Ramos (cell line): ENCODE measurements at regions not wholly inside any gene's neighbourhood (a gene's known extent, or its start where the extent isn't known, plus 50 kb on each side); places are given as distances from the start of the nearest gene placed in this dataset.

Experiments used
- in situ Hi-C: fragments of 300-500 bp; cut with MboI; formaldehyde crosslinking; loops from one replicate; pipeline ENCODE4 v1.14.3; 2022; ENCODE audit warnings: low sequenced_read_pairs; ENCODE audit not compliant: unreplicated experiment

DNA sequence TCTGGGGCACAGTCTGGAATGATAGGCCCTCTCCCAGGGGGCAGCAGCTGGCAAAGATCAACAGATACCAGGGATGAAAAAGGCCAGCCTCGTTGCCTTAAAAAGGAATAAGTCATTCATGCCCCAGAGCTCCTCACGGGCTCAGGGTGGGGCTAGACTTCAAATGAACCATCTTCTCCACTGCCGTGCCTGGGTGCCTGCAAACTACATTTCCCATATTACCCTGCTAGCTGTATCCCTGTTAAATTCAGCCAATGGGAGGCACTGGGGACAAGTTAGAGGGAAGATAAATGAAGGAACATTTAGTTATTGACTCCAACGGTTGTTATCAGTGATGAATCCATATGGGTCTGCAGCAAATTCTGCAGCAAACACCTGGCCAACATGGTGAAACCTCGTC, 101.2 kb upstream of the CYYR1 start:
- in situ Hi-C loops: no loop called here

DNA sequence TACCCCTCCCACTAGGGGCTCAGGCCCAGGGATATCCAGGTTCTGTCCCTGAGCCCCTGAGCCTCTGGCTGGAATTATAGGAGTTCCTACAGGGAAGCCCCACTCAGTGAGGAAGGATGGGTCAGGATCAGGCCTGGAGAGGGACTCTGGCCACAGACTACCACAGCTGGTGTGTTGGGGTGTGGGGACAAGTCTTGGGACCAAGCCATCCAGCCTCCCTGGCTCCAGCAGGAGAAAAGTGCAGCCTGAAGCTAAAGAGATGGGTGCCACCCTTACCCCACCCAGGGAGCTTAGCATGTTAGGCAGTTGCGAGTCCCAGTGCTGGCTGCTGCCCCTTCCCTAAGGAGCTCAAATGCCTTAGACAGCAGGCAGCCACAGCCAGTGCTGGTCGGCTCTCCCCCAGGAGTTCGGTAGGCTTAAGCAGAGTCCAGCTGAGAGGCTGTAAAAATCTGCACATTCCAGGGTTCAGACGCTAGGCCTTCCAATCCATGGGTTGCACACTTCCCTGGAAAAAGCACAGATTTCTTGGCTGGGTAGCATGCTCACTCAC, 96.2 kb upstream of the CYYR1 start:
- in situ Hi-C loops: no loop called here

DNA sequence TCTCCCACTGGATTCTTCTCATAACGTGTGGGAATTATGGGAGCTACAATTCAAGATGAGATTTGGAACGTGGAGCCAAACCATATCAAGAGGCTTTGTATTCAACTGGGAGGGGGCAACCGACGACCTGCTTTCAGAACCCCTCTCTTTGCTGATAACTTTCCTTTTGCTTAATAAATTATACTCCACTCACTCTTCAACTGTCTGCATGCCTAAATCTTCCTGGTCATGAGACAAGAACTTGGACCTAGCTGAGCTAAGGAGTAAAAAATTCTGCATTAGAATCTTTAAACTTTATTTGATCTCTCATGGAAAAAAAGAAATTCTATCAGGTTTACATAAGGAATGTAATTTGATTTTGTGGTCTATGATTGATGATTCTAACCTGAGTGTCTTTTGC, 86.7 kb upstream of the CYYR1 start:
- in situ Hi-C loops: no loop called here

DNA sequence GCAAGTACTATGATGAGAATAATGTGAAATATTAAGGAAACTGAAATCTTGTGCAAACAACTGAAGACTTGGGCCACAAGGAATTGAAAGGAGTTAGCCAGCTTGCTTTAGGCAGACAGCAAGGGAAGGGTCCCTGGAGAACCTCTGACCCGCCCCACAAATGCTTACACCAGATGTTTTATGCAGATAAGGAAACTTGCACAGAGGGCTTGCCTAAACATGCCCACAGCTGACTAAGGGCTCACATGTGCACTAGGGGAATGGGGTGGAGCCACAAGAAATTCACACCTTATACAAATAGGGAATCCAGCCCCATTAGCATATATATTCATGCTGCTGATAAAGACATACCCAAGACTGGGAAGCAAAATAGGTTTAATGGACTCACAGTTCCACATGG, 86.1 kb upstream of the CYYR1 start:
- in situ Hi-C loops: no loop called here

DNA sequence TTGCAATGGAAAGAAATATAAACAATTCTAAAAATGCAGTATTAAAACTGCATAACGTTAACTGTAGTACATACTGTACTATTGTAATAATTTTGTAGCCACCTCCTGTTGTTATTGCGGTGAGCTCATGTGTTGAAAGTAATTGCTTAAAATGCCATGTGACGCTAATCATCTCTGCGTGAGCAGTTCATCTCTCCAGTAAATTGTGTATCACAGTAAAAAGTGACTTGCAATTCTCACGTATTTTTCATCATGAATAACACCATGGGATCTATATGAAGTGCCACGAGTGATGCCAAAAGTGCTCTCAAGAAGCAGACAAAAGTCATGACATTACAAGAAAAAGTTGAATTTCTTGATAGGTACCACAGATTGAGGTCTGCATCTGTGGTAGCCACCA, 82.4 kb upstream of the CYYR1 start:
- in situ Hi-C loops: no loop called here

DNA sequence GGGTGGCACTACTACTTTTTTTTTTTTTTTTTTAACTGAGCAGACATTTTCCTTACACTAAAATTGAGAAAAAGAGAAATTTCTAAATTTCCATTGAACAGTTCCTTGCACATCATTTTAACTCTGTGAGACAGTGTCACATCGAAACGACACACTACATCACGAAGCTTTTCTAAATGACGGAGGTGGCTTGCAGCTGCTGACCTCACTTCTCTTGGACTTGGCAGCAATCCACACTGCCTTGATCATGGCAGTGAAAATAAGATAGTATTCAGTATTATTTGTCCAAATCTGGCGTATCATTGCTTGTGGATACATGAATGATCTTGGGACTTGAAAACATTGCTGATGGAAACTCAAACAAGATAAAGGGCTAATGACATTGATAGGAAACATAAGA, 80.3 kb upstream of the CYYR1 start:
- in situ Hi-C loops: no loop called here

DNA sequence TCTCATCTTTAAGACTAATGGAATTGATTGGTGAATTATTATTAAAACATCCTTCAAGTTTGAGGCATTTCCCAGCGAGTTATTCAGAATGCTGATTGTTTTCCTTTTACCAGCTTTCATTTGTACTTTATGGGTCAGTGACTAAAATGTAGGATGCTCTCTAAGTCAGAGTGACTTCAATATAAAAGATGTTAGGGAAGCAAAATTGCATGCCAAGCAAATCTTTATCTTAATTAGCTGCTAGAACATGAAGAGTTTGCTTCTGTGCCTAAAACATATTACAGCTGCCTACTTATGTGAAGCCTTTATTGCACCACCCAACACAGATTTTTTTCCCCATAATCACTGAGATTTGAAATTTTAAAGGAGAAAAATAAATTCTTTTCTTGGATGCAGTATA, 79.8 kb upstream of the CYYR1 start:
- in situ Hi-C loops: no loop called here

DNA sequence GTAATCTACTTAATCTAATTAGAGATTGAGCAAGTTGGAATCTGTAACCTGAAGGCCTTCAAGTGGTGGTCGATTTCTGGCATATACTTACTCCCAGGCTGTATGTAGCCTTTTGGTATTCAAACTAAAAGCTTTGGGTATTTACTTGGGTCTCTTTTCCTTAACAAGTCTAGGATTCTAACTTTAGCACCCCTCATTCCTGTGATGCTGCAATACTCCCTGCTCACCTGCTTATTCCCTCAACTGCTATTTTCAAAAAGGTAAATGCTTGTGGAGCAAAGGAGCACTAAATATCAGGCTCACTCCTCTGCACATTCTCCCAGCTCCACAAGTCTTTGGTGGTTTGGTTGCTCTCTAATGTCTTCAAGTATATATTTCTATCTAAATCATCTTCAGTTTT, 68.0 kb upstream of the CYYR1 start:
- in situ Hi-C loops: no loop called here

DNA sequence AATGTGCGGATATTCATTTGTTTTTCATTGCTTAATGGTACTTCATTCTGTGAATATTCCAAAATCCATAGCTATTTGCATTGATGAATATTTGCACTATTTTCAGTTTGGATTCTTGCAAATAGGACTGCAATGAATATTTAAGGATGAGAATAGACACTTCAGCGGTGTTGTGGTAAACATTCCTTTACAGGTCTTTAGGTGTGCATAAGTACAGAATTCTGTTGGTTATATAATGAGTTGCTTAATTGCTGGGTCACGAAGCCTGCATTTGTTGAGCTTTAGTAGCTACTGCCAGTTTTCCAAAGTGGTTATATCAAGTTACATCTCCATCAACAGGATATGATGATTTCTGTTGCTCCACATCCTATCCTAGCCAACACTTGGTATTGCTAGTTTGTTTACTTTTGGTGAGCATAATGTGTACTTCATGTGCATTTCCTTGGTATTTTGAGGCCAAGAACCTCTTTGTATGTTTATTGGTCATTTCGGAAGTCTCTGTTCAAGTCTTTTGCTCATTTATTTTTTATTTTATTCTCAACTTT, 64.2 kb upstream of the CYYR1 start:
- in situ Hi-C loops: no loop called here

DNA sequence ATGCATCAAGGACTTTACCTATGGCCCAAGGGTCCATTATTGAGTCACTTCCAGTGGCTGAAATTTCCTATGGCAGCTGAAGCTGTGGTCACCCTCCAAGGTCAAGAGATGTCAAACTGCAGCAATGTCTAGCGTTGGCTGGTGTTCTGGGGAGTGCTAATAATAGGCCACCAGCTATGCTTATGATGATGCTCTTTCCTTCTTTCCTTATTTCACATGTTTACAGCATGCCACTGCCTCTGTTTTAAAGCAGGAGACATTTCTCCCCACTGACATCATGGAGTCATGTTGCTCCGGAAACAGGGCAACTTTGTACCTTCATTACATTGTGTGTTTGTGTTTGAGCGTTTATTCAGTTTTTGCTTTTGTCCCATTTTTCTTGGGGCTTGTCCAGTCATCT, 62.6 kb upstream of the CYYR1 start:
- in situ Hi-C loops: no loop called here

DNA sequence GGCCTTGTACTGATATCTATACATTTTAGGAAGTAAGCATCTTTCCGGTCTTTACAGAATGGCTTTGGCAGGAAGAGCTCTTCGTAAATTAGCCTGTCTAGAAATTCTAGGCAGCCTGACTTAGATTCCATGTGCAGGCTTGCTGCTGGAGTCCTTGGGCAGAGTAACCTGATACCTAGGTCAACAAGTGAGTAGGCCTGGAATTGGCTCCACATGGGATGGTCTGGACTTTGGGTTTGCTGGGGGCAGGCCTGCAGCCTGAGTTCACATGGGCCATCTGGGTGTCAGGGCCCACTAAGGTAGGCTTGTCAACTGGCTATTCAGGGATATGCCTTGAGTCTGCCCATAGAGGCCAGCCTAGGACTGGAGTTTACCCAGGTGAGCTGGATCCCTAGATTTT, 59.6 kb upstream of the CYYR1 start:
- in situ Hi-C loops: no loop called here

DNA sequence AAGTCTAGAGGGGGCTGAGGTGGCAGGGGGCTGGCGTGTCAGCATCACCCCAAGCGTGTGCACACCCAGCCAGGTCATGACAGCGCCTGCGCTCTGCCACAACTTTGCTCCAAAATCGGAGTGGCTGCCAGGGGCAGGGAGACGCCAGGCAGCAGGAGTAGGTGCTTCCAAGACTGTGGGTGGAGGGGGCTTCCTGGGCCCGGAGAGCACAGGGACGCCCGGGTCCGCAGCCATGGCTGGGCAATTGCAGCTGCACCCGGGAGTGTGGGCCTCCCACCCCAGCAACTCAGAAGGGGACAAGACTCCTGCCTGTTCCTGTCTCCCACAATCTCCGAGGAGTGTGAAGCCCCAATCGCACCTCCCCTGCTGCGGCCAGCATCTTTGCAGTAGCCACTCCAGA, 53.1 kb upstream of the CYYR1 start:
- in situ Hi-C loops: no loop called here

DNA sequence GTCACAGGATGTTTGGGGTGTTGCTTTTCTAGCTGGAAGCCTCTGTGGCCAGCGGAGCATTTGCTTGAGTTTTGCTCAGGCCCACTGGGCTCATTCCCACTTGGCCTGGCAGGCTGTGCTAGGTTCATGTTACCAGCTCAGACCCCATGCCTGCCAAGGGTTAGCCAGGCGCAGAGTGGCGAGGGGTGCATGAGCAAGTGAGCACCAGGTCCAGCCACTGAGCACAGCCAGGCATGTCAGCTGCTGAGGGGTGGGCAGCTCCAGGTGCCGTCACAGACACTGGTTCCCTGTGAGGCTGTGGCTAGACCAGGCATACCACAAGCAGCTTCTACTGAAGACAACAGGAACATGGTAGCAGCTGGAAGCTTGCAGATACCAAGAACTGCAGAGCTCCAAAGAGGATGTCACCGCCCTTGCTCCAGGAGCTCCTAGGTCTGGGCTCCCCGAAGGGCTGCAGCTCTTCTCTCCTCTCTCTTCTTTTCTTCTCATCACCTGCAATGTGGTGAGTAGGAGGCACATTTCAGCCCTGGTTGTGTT, 52.0 kb upstream of the CYYR1 start:
- in situ Hi-C loops: no loop called here
